ENCODE measurements at regions not wholly inside any gene's neighbourhood (a gene's known extent, or its start where the extent isn't known, plus 50 kb on each side); places are given as distances from the start of the nearest gene placed in this dataset.

DNA sequence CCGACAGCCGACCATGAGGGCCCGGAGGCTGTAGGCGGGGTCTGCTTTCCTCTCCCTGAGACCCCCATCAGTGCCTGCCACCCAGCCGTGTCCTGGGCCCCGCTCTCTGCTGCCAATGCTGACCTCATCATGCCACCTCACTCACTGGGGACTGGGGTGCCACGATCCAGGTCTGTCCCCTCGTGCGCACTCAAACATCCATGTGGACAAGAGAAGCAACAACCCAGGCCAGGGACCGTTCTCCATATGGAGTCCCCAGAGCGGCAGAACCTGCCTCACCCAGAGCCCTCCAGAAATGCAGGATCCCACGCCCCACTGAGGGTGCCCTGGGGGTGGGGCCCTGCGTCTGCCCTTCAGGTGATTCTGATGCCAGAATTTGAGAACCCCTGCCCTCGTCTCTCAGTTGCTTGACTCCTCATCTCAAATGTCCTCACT is 210.0 kb upstream of the PPP2R2D start:
- DNase-seq = no peak
- ChIA-PET CTCF (no interaction called here), POLR2A (no interaction called here)
- Histone ChIP-seq H3K36me3 (ENCODE audit: insufficient read depth, low read length) (no peaks in the 10 kb centered on the region), H3K9me3 (ENCODE audit: control insufficient read depth in 1 of 2, insufficient read depth in 1 of 2, low read length in 2 of 2) (peaks cover 0 to 40% of the 10 kb centered on the region in 2 experiments), H3K27ac (ENCODE audit: low read depth in 1 of 2, low read length in 2 of 2) (no peak overlapping the region), H3K4me3 (ENCODE audit: low read length) (no peak overlapping the region), H3K4me1 (ENCODE audit: insufficient read depth, low read length) (no peaks in the 10 kb centered on the region), H3K27me3 (ENCODE audit: control insufficient read depth in 1 of 2, insufficient read depth in 2 of 2, low read length in 2 of 2) (no peaks in the 10 kb centered on the region)
- TF ChIP-seq, protein P1, sequence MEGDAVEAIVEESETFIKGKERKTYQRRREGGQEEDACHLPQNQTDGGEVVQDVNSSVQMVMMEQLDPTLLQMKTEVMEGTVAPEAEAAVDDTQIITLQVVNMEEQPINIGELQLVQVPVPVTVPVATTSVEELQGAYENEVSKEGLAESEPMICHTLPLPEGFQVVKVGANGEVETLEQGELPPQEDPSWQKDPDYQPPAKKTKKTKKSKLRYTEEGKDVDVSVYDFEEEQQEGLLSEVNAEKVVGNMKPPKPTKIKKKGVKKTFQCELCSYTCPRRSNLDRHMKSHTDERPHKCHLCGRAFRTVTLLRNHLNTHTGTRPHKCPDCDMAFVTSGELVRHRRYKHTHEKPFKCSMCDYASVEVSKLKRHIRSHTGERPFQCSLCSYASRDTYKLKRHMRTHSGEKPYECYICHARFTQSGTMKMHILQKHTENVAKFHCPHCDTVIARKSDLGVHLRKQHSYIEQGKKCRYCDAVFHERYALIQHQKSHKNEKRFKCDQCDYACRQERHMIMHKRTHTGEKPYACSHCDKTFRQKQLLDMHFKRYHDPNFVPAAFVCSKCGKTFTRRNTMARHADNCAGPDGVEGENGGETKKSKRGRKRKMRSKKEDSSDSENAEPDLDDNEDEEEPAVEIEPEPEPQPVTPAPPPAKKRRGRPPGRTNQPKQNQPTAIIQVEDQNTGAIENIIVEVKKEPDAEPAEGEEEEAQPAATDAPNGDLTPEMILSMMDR (IDR thresholded peaks at IDR 0.05) = no peak
- H3K9me3 Mint-ChIP-seq = no peaks in the 10 kb centered on the region
- no peaks in the 10 kb centered on the region for H3K36me3 Mint-ChIP-seq (ENCODE audit: low read depth)
- intact Hi-C loops (cut with DNase I, micrococcal nuclease) = no loop called here
- H3K4me3 Mint-ChIP-seq = no peak overlapping the region
- no peaks in the 10 kb centered on the region for H3K4me1 Mint-ChIP-seq (ENCODE audit: low read depth)
- H3K27ac Mint-ChIP-seq = no peak overlapping the region
- peaks cover 4% of the 10 kb centered on the region for H3K27me3 Mint-ChIP-seq
- ATAC-seq (ENCODE audit: poor library complexity) = no peak

DNA sequence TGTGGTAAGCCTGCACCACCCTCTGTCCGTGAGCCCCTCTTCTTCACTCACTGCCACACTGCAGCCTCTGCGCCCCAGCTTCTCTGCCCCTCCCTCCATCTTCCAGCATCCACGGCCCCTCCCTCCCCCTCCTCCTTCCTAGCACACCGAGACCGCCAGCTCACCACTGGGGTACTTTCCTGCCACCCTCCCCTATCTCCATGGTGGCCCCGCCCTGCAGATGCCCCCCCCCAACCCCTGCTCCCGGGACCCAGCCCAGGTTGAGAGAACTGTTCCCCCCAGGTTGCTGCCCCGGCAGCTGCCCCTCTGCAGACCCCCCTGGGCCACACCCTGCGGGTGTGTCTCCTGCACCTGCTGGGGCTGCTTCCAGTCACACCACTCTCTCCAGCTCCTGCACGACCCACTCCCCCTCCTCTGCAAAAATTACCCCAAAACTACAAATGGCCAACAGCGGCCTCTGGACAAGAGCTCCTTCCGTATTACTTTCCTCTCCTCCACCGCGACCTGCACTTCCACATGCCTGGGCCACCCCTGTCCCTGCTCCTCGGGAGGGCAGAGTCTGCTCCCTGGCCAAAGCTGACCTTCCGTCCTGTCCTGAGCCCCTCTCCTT is 209.2 kb upstream of the PPP2R2D start:
- ChIA-PET CTCF (no interaction called here), POLR2A (no interaction called here)
- no peaks in the 10 kb centered on the region for H3K36me3 Mint-ChIP-seq (ENCODE audit: low read depth)
- H3K27me3 Mint-ChIP-seq = peaks cover 4% of the 10 kb centered on the region
- DNase-seq = peak in 1 of 14 experiments; percentile 11
- no peaks in the 10 kb centered on the region for H3K27me3 ChIP-seq (ENCODE audit: control insufficient read depth in 1 of 2, insufficient read depth in 2 of 2, low read length in 2 of 2)
- TF ChIP-seq, protein P1 (IDR thresholded peaks at IDR 0.05) = no peak
- intact Hi-C loops (cut with DNase I, micrococcal nuclease) = no loop called here
- H3K4me3 Mint-ChIP-seq = no peak overlapping the region
- no peak overlapping the region for H3K27ac ChIP-seq (ENCODE audit: low read depth in 1 of 2, low read length in 2 of 2)
- no peak overlapping the region for H3K27ac Mint-ChIP-seq
- H3K4me1 Mint-ChIP-seq (ENCODE audit: low read depth) = no peaks in the 10 kb centered on the region
- no peaks in the 10 kb centered on the region for H3K9me3 Mint-ChIP-seq
- H3K9me3 ChIP-seq (ENCODE audit: control insufficient read depth in 1 of 2, insufficient read depth in 1 of 2, low read length in 2 of 2) = peaks cover 0 to 40% of the 10 kb centered on the region in 2 experiments
- no peaks in the 10 kb centered on the region for H3K4me1 ChIP-seq (ENCODE audit: insufficient read depth, low read length)
- no peak for ATAC-seq (ENCODE audit: poor library complexity)
- H3K36me3 ChIP-seq (ENCODE audit: insufficient read depth, low read length) = no peaks in the 10 kb centered on the region
- no peak overlapping the region for H3K4me3 ChIP-seq (ENCODE audit: low read length)

DNA sequence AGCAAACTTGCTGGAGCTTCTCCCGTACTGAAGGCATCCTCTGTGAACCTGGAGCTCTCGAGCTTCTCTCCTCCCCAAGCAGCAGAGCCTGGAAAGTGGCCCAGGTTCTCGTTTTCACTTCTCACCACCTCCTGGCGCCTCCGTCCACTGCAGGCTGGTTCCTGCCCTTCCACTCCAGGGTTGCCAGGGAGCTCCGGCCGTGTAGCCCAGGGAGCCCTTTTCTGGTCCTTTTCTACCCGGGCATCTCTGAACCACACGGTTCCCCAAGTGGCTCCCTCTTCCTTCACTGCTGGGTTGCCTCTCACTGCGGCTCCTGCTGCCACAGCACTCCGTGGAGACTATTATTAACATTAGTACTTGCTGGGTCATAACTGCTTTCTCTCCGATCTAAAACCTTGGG is 208.6 kb upstream of the PPP2R2D start:
- Mint-ChIP-seq H3K27me3 (peaks cover 4% of the 10 kb centered on the region), H3K4me3 (no peak overlapping the region), H3K9me3 (no peaks in the 10 kb centered on the region), H3K4me1 (ENCODE audit: low read depth) (no peaks in the 10 kb centered on the region), H3K36me3 (ENCODE audit: low read depth) (no peaks in the 10 kb centered on the region), H3K27ac (no peak overlapping the region)
- intact Hi-C loops (cut with DNase I, micrococcal nuclease) = no loop called here
- ChIA-PET POLR2A (no interaction called here), CTCF (no interaction called here)
- no peak for ATAC-seq (ENCODE audit: poor library complexity)
- no peaks in the 10 kb centered on the region for H3K4me1 ChIP-seq (ENCODE audit: insufficient read depth, low read length)
- peak in 1 of 14 experiments; percentile 4 for DNase-seq
- H3K4me3 ChIP-seq (ENCODE audit: low read length) = no peak overlapping the region
- no peaks in the 10 kb centered on the region for H3K36me3 ChIP-seq (ENCODE audit: insufficient read depth, low read length)
- H3K9me3 ChIP-seq (ENCODE audit: control insufficient read depth in 1 of 2, insufficient read depth in 1 of 2, low read length in 2 of 2) = peaks cover 0 to 40% of the 10 kb centered on the region in 2 experiments
- TF ChIP-seq, protein P1 (IDR thresholded peaks at IDR 0.05) = no peak
- no peaks in the 10 kb centered on the region for H3K27me3 ChIP-seq (ENCODE audit: control insufficient read depth in 1 of 2, insufficient read depth in 2 of 2, low read length in 2 of 2)
- no peak overlapping the region for H3K27ac ChIP-seq (ENCODE audit: low read depth in 1 of 2, low read length in 2 of 2)
